IMR-90 (cell line): ENCODE measurements at regions not wholly inside any gene's neighbourhood (a gene's known extent, or its start where the extent isn't known, plus 50 kb on each side); places are given as distances from the start of the nearest gene placed in this dataset.

ENCODE experiments used
- ATAC-seq: fragments of 200-7000 bp; cut with Tn5 transposase; 2 replicates; pipeline ENCODE4 v1.9.1; 2020; ENCODE audit warnings: low read depth, mild to moderate bottlenecking, moderate library complexity
- BruUV-seq: library from RNA; stranded (reverse); fragments of 400-500 nt; replicated peaks from 2 replicates; lab custom pipeline; 2021; lab: Mats Ljungman, UMichigan
- CTCF ChIA-PET: fragments of 300-600 bp; formaldehyde crosslinking; extraction: SDS; loops from one replicate; lab custom pipeline; 2021; ENCODE audit warnings: antibody characterized with exemption; lab: Yijun Ruan, JAX
- POLR2A ChIA-PET: fragments of 300-600 bp; sonication (Branson Sonifier 250); formaldehyde crosslinking; loops from one replicate; lab custom pipeline; 2022; ENCODE audit warnings: antibody characterized with exemption; ENCODE audit not compliant: unreplicated experiment; lab: Charles Lee
- DNase-seq: peaks from one replicate; pipeline ENCODE4 v3.0.0; 2013
- H2AFZ ChIP-seq: replicated peaks from 2 replicates; pipeline ENCODE3; 2013; ENCODE audit warnings: low read length, mild to moderate bottlenecking; ENCODE audit not compliant: poor library complexity
- H2AK5ac ChIP-seq: 2 replicates; pipeline ENCODE4 v1.6.1; 2013; ENCODE audit warnings: low read depth, low read length, inconsistent platforms
- H2AK9ac ChIP-seq: replicated peaks from 2 replicates; pipeline ENCODE3; 2013; ENCODE audit warnings: mild to moderate bottlenecking, low read depth, low read length, moderate library complexity; ENCODE audit not compliant: poor library complexity
- H2BK120ac ChIP-seq: 2 replicates; pipeline ENCODE4 v1.6.1; 2013; ENCODE audit warnings: low read depth, low read length, inconsistent platforms
- H2BK15ac ChIP-seq: 3 replicates; pipeline ENCODE4 v1.6.1; 2013; ENCODE audit warnings: low read depth, low read length, inconsistent platforms
- H2BK20ac ChIP-seq: 2 replicates; pipeline ENCODE4 v1.6.1; 2013; ENCODE audit warnings: low read depth, mild to moderate bottlenecking, inconsistent platforms, low read length, moderate library complexity
- H2BK5ac ChIP-seq: 2 replicates; pipeline ENCODE4 v1.6.1; 2013; ENCODE audit warnings: mild to moderate bottlenecking, low read depth, low read length, inconsistent platforms; ENCODE audit not compliant: poor library complexity, severe bottlenecking
- H3K14ac ChIP-seq: replicated peaks from 2 replicates; pipeline ENCODE4 v1.6.1; 2013; ENCODE audit warnings: low read depth, low read length, inconsistent platforms
- H3K18ac ChIP-seq: 2 replicates; pipeline ENCODE4 v1.6.1; 2013; ENCODE audit warnings: low read depth, low read length, control low read depth
- H3K23ac ChIP-seq: 2 replicates; pipeline ENCODE4 v1.6.1; 2013; ENCODE audit warnings: low read depth, low read length, inconsistent platforms
- H3K27ac ChIP-seq: 2 replicates; pipeline ENCODE4 v1.5.1; 2013; ENCODE audit warnings: mild to moderate bottlenecking, control low read depth, low read length; ENCODE audit not compliant: insufficient read depth
- H3K27me3 ChIP-seq: 2 replicates; pipeline ENCODE4 v1.6.1; 2013; ENCODE audit warnings: low read length; ENCODE audit not compliant: control insufficient read depth, insufficient read depth
- H3K36me3 ChIP-seq: 2 replicates; pipeline ENCODE4 v1.6.1; 2013; ENCODE audit warnings: low read length, mixed read lengths; ENCODE audit not compliant: control insufficient read depth, insufficient read depth
- H3K4ac ChIP-seq: 2 replicates; pipeline ENCODE4 v1.6.1; 2013; ENCODE audit warnings: low read depth, low read length, inconsistent platforms
- H3K4me1 ChIP-seq: 2 replicates; pipeline ENCODE4 v1.6.1; 2013; ENCODE audit warnings: low read length, mixed read lengths; ENCODE audit not compliant: control insufficient read depth, insufficient read depth
- H3K4me2 ChIP-seq: 2 replicates; pipeline ENCODE4 v1.6.1; 2013; ENCODE audit warnings: low read depth, mild to moderate bottlenecking, control low read depth, low read length, moderate library complexity
- H3K4me3 ChIP-seq: 2 replicates; pipeline ENCODE4 v1.5.1; 2013; ENCODE audit warnings: low read depth, mild to moderate bottlenecking, control low read depth, low read length, moderate library complexity; ENCODE audit not compliant: insufficient read depth
- H3K56ac ChIP-seq: 2 replicates; pipeline ENCODE4 v1.6.1; 2013; ENCODE audit warnings: low read length, inconsistent platforms; ENCODE audit not compliant: insufficient read depth; ENCODE audit errors: extremely low read depth
- H3K79me1 ChIP-seq, 2 experiments: 2 replicates each; pipeline ENCODE4 v1.6.1; 2013; ENCODE audit warnings: low read length in 2 of 2, inconsistent platforms in 1 of 2, low read depth in 1 of 2
- H3K9ac ChIP-seq: 2 replicates; pipeline ENCODE4 v1.6.1; 2013; ENCODE audit warnings: low read depth, low read length, control low read depth
- H3K9me1 ChIP-seq: 2 replicates; pipeline ENCODE4 v1.6.1; 2013; ENCODE audit warnings: low read length, inconsistent platforms; ENCODE audit not compliant: insufficient read depth
- H3K9me3 ChIP-seq: 2 replicates; pipeline ENCODE4 v1.6.1; 2013; ENCODE audit warnings: low read length; ENCODE audit not compliant: control insufficient read depth, insufficient read depth
- H4K20me1 ChIP-seq: 2 replicates; pipeline ENCODE4 v1.6.1; 2013; ENCODE audit warnings: low read length, inconsistent platforms; ENCODE audit not compliant: insufficient read depth
- H4K5ac ChIP-seq: 2 replicates; pipeline ENCODE4 v1.6.1; 2013; ENCODE audit warnings: mild to moderate bottlenecking, low read depth, low read length, control low read depth
- H4K8ac ChIP-seq, 2 experiments: 2 replicates each; pipeline ENCODE4 v1.6.1; 2013; ENCODE audit warnings: low read depth in 2 of 2, low read length in 2 of 2, control low read depth in 1 of 2, inconsistent platforms in 1 of 2
- H4K91ac ChIP-seq: 2 replicates; pipeline ENCODE4 v1.6.1; 2013; ENCODE audit warnings: low read depth, low read length, inconsistent platforms; ENCODE audit not compliant: insufficient read depth
- CEBPB ChIP-seq: IDR thresholded peaks from 2 replicates; pipeline ENCODE4 v1.6.1; 2012; ENCODE audit warnings: low read depth, low read length, improper control_type of control experiment
- WGBS, 2 experiments: methylation state at CpG; one replicate each; pipeline versions ENCODE4 v1.1.5 to v1.1.7; 2013; ENCODE audit warnings: missing lambda C conversion rate in 2 of 2; ENCODE audit not compliant: insufficient read length in 1 of 2; ENCODE audit errors: extremely low coverage in 2 of 2; 5-methylcytosine and 5-hydroxymethylcytosine counted together
- dilution Hi-C: fragments of 300-500 bp; cut with HindIII; formaldehyde crosslinking; loops from one replicate; pipeline ENCODE4 v1.14.3; 2018; ENCODE audit warnings: low sequenced_read_pairs; ENCODE audit not compliant: unreplicated experiment
- in situ Hi-C: fragments of 300-500 bp; cut with MboI; formaldehyde crosslinking; loops from 3 replicates; pipeline ENCODE4 v1.14.3; 2019; ENCODE audit warnings: low sequenced_read_pairs, inconsistent platforms, mixed read lengths
- intact Hi-C: fragments of 100-400 bp; cut with micrococcal nuclease; formaldehyde crosslinking; loops from 2 replicates; pipeline ENCODE4 v1.10.0; 2022

DNA sequence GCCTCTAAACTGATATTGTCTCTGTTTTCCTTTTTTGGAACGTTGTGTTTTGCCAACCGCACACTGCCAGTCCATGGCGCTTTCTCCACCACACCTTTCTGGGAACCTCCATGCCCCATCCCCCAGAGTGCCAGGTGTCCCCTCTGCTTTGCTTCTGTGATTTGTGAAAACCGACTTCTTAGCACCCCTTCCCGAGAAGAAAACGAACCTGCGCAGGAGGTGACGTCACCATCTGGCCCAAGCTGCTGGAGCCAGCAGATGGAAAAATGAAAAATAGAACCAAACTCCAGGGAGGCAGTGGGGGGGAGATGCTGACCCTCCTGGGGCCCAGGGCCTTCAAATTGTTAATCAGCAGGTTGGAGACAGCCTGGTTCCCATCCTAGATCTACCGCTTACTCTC lies 103.8 kb downstream of the HTR5A start:
- Histone ChIP-seq H2BK5ac (no peak overlapping the region), H3K4me3 (no peak overlapping the region), H3K4ac (no peak overlapping the region), H4K8ac (no peak overlapping the region), H3K4me2 (no peak overlapping the region), H4K91ac (no peak overlapping the region), H3K56ac (no peak overlapping the region), H3K18ac (no peak overlapping the region), H3K9me1 (no peaks in the 10 kb centered on the region), H3K79me1 (no peaks in the 10 kb centered on the region), H2BK20ac (no peak overlapping the region), H3K36me3 (no peaks in the 10 kb centered on the region), H2AK5ac (no peak overlapping the region), H4K5ac (no peak overlapping the region), H3K27me3 (no peaks in the 10 kb centered on the region; the same call in 1 of the 2 replicates), H3K9ac (no peak overlapping the region), H2BK120ac (no peak overlapping the region), H3K9me3 (no peaks in the 10 kb centered on the region; the same call in 1 of the 2 replicates), H3K23ac (no peak overlapping the region), H3K27ac (no peak overlapping the region), H3K4me1 (no peaks in the 10 kb centered on the region), H4K20me1 (no peaks in the 10 kb centered on the region), H2AFZ (no peak overlapping the region), H2BK15ac (no peak overlapping the region), H2AK9ac (no peak overlapping the region), H3K14ac (no peak overlapping the region)
- intact Hi-C loops (no loop called here), dilution Hi-C loops (no loop called here), in situ Hi-C loops (no loop called here)
- no CpG with 5 or more reads among the region's 9 CpGs for WGBS, 2 experiments
- CTCF ChIA-PET = no interaction called here
- TF ChIP-seq CEBPB = no peak
- DNase-seq (no peak), ATAC-seq (no peak)
- POLR2A ChIA-PET = no interaction called here
- BruUV-seq = no TSS peak
